GM21515 (cell line): ENCODE measurements at regions not wholly inside any gene's neighbourhood (a gene's known extent, or its start where the extent isn't known, plus 50 kb on each side); places are given as distances from the start of the nearest gene placed in this dataset.
"Not testable (repeated sequence)": the region's sequence is repeated elsewhere in the genome, so short reads cannot be mapped to it uniquely, and the experiment has no call there.

Experiments
- ATAC-seq: cut with Tn5 transposase; IDR thresholded peaks from one replicate; pipeline ENCODE4 v1.9.1; 2021; ENCODE audit not compliant: unreplicated experiment

DNA sequence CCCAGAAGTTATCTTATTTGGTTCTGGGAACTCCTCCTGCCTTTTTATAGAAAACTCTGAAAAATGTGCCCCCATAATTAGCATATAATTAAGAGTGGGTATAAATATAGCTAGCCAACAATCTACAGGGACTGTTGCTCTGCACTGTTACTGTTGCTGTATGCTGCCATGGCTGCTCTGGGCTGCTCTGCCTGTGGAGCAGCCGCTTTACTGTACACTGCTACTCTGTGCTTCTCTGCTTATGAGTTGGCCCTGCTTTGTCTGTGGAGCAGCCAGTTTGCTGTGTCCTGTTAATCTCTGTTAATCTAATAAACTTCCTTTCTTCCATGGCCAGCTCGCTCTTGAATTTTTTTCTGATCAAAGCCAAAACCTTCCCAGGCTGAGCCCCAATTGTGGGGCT lies 2244.0 kb upstream of the ACO1 start:
- no peak for ATAC-seq

DNA sequence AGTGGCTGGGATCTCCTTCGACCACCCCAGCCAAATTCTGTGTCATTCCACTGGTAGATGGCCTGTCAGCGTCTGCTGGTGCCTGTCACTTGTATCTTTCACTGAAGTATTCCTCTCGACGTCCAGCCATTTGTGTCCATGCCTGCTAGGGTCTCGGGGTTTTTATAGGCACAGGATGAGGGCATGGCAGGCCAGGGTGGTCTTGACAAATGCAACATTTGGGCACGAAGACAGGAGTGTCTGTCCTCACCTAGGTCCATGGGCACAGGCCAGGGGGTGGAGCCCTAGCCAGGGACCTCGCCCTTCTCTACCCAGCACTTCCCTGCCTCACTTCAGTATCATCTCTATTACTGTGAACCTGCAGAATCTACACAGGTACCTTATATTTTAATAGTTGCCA lies 2223.9 kb upstream of the ACO1 start:
- no peak for ATAC-seq

DNA sequence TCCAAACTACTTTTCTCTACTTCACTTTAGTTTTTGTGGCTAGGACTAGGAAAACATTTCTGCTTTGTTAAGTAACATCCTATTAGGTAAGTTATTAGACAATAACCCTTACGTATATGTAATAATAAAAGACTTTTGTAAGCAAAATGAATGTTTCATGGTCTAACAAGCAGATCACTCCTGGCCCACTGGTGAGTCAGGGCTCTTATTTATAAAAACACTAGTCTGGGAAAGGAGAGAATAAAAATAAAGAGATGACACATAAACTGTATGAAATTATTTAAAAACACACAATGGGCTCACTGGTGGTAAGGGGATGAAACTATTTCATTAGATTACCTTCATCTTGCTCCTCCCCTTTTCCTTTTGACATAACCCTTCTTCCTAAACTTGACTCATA lies 2212.2 kb upstream of the ACO1 start:
- no peak for ATAC-seq

- ATAC-seq, result no peak
Observed at GRCh38 chr9:30178610-30179009, 2205.8 kb upstream of the ACO1 start.

- ATAC-seq, result no peak
Observed at GRCh38 chr9:30193421-30193820, 2191.0 kb upstream of the ACO1 start.

DNA sequence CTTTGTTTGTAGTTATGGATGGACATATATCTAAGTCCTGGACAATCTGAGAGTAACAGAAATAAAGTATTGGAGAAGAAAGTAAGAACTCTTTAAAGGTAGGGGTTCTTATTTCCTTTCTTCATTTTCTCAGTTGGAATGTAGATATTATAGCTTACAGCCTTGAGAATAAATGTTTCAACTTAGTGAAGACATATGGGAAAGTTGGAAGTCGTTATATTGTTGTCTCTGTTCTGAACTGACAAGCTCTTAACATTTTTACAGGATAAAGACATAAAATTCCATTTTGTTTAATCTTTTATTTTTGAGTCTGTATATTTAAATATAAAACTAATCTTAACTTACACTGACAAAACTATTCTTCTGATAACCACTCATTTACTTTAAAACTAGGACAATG lies 2187.5 kb upstream of the ACO1 start:
- no peak for ATAC-seq

GRCh38 chr9:30197453-30197852 lies 2187.0 kb upstream of the ACO1 start:
- ATAC-seq, result no peak

DNA sequence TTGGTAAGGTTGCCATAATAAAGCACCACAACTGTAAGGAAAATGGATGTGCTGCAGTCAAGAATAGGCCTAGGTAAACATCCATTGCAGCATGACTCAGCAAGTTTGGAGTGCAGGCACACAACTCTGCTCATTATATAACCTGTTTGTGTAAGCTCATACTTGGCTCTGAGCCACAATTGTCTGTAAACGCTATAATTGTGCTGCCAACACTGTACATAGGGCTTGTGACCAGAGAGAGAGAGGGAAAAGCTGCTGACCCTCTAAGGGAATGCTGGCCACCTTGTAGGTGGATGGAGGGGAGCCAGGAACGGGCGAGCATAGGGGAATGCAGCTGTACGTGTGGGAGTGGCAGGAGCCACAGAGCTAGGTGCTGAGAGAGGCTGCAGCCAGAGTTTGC lies 2186.5 kb upstream of the ACO1 start:
- no peak for ATAC-seq

DNA sequence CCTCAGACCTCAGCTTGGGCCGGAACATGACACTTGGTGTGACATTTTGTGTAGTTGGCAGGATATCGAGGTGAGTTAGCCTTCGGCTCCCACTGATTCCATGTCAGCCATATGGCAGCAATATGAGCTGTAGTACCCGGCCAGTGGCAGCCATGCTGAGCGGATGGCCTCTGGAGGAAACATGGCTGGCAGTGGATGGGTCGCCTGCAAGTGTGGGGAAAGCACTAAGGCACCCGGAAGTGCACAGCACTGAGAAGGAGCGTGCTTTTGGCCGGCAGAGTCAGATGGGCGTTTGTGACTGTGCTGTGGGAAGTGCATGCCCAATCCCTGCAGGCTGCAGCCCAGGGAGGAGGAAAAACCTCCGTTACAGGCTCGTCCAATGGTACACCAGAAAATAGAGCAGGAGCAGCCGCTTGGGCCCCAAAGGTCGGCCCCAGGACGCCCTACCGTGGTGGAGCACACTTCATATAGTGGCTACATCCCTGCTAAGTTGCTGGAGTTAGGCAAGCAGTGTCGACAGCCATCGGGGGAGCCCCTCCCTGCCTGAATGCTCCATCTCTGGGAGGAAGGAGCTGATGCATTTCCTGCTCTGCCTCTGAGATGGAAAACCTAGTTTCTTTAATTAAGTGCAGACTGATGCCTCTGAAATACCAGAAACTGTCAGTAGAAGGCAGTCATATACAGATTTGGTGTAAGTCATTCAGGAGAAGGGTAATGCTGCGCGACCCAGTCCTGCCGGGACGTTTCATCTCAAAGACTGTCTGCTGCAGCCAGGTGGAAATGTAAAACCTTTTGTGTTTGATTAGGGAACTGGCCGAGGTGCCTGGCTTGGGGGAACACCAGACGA lies 2185.8 kb upstream of the ACO1 start:
- no peak for ATAC-seq

DNA sequence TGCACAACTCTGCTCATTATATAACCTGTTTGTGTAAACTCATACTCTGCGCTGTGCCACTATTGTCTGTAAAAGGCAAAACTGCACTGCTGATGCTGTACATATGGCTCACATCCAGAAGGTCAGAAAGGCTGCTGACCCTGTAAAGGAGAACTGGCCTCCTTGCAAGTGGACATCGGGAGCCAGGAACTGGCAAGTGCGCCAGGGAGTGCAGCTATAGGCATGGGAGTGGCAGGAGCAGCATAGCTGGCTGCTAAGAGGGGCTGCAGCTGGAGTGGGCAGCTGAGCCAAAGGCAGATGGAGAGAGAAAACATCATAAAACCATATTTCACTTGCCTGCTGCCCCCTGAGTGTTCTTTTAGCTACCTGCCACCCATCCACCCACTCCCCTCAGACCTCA lies 2183.4 kb upstream of the ACO1 start:
- ATAC-seq, result no peak

GRCh38 chr9:30235068-30235467 lies 2149.4 kb upstream of the ACO1 start:
- ATAC-seq, result no peak

- ATAC-seq, result no peak
Observed at GRCh38 chr9:30235564-30235963, 2148.9 kb upstream of the ACO1 start.

- no peak for ATAC-seq
Observed at GRCh38 chr9:30239878-30240277, 2144.6 kb upstream of the ACO1 start.

DNA sequence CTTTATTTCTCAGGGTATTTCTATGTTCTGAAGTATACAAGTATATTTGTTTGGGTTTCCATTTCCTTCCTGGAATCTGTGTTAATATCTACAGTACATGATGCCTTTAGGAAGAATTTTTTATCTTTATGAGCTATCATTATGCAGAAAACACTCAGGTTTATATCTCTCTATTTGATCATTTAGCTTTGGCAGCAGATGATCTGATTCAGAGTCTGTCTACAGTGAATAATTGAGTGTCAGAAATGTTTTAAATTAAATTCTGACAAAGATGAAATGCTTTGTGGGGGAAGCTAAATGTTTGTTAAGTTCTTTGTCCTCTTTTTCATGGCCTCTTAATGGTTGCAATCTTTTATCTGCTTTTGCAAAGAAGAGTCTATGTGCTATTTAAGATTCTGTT lies 2141.0 kb upstream of the ACO1 start:
- no peak for ATAC-seq

DNA sequence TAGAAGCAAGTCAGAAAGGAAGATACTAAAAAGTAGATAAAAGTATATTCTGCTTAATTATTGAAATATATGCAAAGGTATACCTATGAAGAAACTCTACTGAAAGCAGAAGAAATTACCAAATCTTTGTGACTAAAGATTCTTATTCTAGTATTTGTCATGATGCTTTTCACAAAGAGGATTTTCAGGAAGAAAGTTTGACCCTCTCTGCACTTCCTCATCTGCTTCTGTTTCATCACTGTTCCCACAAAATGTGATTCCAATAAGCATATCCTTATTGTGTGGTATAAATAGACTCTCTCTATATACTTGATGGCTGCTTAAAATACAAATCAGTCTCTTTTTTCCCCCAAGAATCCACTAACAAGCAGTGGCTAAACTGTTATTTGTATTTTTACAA lies 2139.6 kb upstream of the ACO1 start:
- no peak for ATAC-seq

DNA sequence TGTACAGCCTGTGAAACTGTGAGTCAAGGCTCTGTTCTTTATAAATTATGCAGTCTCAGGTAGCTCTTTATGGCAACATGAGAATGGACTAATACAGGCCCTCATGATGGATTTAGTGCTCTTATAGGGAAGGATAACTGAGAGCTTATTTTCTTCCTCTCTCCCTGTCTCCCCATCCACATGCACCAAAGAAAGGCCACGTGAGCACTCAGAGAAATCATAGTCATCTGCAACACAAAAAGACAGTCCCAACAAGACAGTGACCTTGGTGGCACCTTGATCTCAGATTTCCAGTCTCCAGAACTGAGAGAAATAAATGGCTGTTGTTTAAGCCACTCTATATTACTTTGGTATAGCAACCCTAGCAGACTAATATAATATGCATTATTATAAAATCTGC lies 2133.6 kb upstream of the ACO1 start:
- ATAC-seq, result no peak

DNA sequence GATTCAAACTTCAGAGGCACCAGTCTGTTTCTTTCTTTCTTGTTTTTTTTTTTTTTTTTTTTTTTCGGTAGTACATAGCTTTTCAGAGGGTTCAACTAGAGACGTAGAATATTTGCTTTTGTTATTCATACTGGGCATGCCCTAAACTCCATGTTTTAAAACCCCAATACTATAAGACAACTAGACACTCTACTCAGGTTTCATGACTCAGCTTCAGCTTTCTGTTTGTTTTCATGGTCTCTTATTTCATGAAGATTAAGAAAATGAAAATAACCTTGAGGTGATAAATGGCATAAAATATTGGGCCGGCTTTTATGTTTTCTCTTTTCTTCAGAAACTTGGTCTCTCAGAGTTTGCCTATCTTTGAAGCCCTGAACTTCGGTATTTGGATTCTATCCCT lies 2126.3 kb upstream of the ACO1 start:
- no peak for ATAC-seq

GRCh38 chr9:30280229-30280900 lies 2104.1 kb upstream of the ACO1 start:
- ATAC-seq, result no peak

- ATAC-seq, result no peak
Observed at GRCh38 chr9:30289435-30289834, 2095.0 kb upstream of the ACO1 start.

DNA sequence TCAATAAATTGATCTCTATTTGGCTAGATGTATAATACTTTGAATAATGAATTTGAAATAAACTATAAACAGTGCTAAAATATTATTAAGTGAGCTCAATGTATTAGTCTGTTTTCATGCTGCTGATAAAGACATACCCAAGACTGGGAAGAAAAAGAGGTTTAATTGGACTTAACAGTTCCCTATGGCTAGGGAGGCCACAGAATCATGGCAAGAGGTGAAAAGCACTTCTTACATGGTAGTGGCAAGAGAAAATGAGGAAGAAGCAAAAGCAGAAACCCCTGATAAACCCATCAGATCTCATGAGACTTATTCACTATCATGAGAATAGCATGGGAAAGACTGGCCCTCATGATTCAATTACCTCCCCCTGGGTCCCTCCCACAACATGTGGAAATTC lies 2092.4 kb upstream of the ACO1 start:
- not testable (repeated sequence) for ATAC-seq

DNA sequence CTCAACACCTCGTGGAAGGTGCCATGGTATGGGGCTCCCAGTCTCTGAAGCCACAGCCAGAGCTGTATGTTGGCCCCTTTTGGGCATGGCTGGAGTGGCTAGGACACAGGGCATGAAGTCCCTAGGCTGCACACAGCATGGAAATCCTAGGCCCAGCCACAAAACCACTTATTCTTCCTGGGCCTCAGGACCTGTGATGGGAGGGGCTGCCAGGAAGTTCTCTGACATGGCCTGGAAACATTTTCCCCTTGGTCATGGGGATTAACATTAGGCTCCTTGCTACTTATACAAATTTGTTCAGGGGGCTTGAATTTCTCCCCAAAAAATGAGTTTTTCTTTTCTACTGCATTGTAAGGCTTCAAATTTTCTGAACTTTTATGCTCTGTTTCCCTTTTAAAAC lies 2091.2 kb upstream of the ACO1 start:
- ATAC-seq, result no peak

GRCh38 chr9:30299126-30299780 lies 2085.2 kb upstream of the ACO1 start:
- no peak for ATAC-seq
